HL-60 (cell line): ENCODE measurements at regions not wholly inside any gene's neighbourhood (a gene's known extent, or its start where the extent isn't known, plus 50 kb on each side); places are given as distances from the start of the nearest gene placed in this dataset.

Experiments used
- DNase-seq, 2 experiments: peaks; one replicate each; pipeline ENCODE4 v3.0.0-alpha.2; 2010 to 2020; ENCODE audit warnings: low read depth in 1 of 2, low spot score in 1 of 2
- H3K27ac ChIP-seq: fragments of 250-450 bp; sonication (Bioruptor Pico); replicated peaks from 2 replicates; pipeline ENCODE4 v1.5.1; 2020; ENCODE audit warnings: mild to moderate bottlenecking, moderate library complexity
- H3K27me3 ChIP-seq: fragments of 250-450 bp; sonication (Bioruptor Pico); 2 replicates; pipeline ENCODE4 v1.5.1; 2021; ENCODE audit warnings: mild to moderate bottlenecking, moderate library complexity; ENCODE audit not compliant: insufficient read depth, poor library complexity, severe bottlenecking
- H3K4me3 ChIP-seq: replicated peaks from 2 replicates; pipeline ENCODE4 v1.5.1; 2011; ENCODE audit warnings: mild to moderate bottlenecking, control low read depth, low read length; ENCODE audit not compliant: insufficient read depth
- GABPA ChIP-seq: IDR thresholded peaks from 2 replicates; pipeline ENCODE4 v1.6.1; 2012; ENCODE audit warnings: low read depth
- POLR2AphosphoS5 ChIP-seq: IDR thresholded peaks from 2 replicates; pipeline ENCODE4 v1.6.1; 2012; ENCODE audit warnings: low read depth
- REST ChIP-seq: IDR thresholded peaks from 2 replicates; pipeline ENCODE4 v1.6.1; 2012; ENCODE audit warnings: low read depth; ENCODE audit not compliant: insufficient replicate concordance
- SPI1 ChIP-seq: IDR thresholded peaks from 2 replicates; pipeline ENCODE4 v1.6.1; 2012; ENCODE audit warnings: low read depth, mild to moderate bottlenecking, borderline replicate concordance
- TF ChIP-seq, protein P1 (sequence below): IDR thresholded peaks from one replicate; pipeline ENCODE4 v1.5.1; 2011; ENCODE audit warnings: low read length, control low read depth, inconsistent platforms; ENCODE audit not compliant: insufficient read depth

GRCh38 chr16:16828913-16829398, 450.0 kb downstream of the NPIPA7 start:
- Histone ChIP-seq H3K27me3 (no peaks in the 10 kb centered on the region), H3K27ac (no peak overlapping the region), H3K4me3 (no peak overlapping the region)
- TF ChIP-seq GABPA, result no peak
- TF ChIP-seq REST, result no peak
- no peak for DNase-seq

DNA sequence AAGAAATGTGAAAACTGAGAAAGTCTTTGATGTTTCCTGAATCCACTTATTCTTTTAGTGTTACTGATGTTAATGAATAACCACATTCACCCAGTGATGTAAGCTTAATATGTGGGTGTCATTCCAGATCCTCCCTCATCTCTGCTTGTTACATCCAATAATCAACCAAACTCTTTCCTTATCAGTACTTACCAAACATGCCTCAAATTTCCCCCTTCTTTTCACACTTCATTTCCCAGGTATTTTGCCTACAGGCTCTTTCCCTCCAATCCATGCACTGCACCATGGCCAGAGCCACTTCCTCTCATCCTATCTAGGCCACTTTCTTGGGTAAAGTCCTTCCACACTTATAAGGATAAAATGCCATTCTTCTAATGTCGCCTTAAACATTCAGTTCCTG, 451.5 kb downstream of the NPIPA7 start:
- no peak overlapping the region for H3K27ac ChIP-seq
- H3K4me3 ChIP-seq, result no peak overlapping the region
- no peaks in the 10 kb centered on the region for H3K27me3 ChIP-seq
- TF ChIP-seq, protein P1, sequence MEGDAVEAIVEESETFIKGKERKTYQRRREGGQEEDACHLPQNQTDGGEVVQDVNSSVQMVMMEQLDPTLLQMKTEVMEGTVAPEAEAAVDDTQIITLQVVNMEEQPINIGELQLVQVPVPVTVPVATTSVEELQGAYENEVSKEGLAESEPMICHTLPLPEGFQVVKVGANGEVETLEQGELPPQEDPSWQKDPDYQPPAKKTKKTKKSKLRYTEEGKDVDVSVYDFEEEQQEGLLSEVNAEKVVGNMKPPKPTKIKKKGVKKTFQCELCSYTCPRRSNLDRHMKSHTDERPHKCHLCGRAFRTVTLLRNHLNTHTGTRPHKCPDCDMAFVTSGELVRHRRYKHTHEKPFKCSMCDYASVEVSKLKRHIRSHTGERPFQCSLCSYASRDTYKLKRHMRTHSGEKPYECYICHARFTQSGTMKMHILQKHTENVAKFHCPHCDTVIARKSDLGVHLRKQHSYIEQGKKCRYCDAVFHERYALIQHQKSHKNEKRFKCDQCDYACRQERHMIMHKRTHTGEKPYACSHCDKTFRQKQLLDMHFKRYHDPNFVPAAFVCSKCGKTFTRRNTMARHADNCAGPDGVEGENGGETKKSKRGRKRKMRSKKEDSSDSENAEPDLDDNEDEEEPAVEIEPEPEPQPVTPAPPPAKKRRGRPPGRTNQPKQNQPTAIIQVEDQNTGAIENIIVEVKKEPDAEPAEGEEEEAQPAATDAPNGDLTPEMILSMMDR, result no peak
- TF ChIP-seq POLR2AphosphoS5, result no peak
- no peak for TF ChIP-seq REST
- TF ChIP-seq SPI1, result no peak
- TF ChIP-seq GABPA, result no peak
- DNase-seq, result no peak

DNA sequence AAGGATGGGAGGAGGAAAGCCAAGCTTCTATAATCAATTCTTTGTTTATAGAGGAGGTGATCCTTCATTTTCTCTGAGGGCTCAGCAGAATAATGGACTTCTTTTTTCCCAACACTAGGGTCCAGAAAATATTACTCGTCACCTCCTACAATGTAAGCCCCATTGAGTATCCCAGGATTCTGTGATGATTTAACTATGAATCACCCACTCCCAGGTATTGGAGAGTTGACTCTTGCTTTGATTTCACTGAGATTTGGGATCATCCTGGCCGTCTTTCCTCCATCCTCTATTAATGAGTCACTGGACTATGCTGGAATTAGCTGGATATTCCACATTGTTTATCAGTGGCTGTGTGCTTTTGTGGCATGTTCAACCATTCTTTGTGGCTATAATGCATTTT, 452.0 kb downstream of the NPIPA7 start:
- no peaks in the 10 kb centered on the region for H3K27me3 ChIP-seq
- DNase-seq, result no peak

More for the DNA sequence above, 452.0 kb downstream of the NPIPA7 start:
- TF ChIP-seq REST, result no peak
- TF ChIP-seq GABPA, result no peak
- TF ChIP-seq, protein P1, result no peak
- no peak for TF ChIP-seq SPI1
- TF ChIP-seq POLR2AphosphoS5, result no peak
- H3K4me3 ChIP-seq, result no peak overlapping the region
- no peak overlapping the region for H3K27ac ChIP-seq
